HG03060 (cell line): ENCODE measurements at regions not wholly inside any gene's neighbourhood (a gene's known extent, or its start where the extent isn't known, plus 50 kb on each side); places are given as distances from the start of the nearest gene placed in this dataset.

Experiments used
- ATAC-seq: cut with Tn5 transposase; IDR thresholded peaks from one replicate; pipeline ENCODE4 v1.9.1; 2021; ENCODE audit warnings: low read depth, moderate number of reproducible peaks; ENCODE audit not compliant: unreplicated experiment

DNA sequence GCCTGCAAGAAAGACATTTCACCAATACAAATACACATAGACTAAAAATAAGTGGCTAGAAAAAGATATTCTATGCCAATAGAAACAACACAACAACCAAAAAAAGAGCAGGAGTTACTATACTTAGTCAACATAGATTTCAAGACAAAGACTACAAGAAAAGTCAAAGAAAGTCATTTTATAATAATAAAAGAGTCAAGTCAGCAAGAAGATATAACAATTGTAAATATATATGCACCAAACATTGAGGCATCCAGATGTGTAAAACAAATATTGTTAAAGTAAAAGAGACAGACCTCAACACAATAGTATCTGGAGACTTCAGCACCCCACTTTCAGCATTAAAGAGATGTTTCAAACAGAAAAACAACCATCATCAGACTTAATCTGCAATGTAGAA, 104.6 kb downstream of the AMY1C start:
- no peak for ATAC-seq

GRCh38 chr1:103859721-103860120, 110.0 kb downstream of the AMY1C start:
- ATAC-seq = no peak

GRCh38 chr1:103898576-103899345, 149.1 kb downstream of the AMY1C start:
- ATAC-seq = no peak

- ATAC-seq = no peak
Observed at GRCh38 chr1:103900005-103900404, 150.3 kb downstream of the AMY1C start.

DNA sequence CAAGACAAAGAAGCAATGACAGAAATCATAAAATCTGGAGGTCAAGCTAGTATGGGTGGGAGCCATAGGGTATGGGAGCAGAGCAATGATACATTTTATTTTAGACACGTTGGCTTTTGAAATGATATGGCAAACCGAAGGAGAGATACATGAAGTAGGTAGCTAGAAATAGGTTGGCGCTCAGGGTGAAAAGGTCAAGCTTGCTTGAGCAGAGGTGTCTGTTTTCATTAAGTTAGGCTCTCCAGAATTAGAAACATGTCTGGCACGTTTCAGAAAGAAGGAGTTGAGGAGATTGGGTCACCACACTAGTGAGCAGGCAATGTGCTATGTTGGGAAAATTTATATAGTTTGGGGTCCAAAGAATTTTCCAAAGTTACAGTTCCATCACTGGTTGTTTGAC, 151.4 kb downstream of the AMY1C start:
- ATAC-seq = no peak

GRCh38 chr1:103905363-103905762, 155.7 kb downstream of the AMY1C start:
- no peak for ATAC-seq

DNA sequence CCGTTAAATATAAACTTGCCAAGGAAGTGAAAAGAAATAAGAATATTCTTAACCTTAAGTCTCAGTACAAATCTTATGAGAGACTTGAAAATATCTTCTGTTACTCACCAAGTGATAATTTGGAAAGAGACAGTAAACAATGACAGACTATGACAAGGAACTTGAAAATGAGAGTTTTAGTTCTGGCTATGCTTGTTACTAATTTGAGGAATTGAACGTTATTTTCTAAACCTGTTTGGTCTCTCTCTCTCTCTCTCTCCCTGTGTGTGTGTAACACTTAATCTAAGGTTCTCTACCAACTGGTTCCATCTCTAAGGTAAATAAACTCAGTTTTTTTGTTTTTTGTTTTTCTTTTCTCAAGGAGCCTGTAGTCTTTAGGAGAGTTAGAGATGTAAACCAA, 161.8 kb downstream of the AMY1C start:
- no peak for ATAC-seq

- no peak for ATAC-seq
Observed at GRCh38 chr1:103917795-103918194, 168.1 kb downstream of the AMY1C start.

DNA sequence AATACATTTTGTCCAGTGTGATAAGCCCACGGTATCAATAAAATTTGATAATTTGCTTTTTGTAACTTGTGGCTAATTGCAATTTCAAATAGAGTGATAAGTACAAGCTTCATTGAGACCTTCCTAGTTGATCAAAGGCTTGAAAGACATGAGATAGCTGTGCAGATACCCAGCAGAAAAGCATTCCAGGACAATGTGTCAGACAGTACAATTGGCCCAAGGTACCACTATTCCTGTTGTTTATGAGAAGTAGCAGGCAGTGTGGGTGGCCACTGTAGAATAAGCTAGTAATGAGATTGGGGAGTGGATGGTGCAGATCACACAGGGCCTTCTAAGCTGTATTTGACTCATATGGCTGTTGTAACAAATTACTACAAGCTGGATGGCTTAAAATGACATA, 182.2 kb downstream of the AMY1C start:
- no peak for ATAC-seq

DNA sequence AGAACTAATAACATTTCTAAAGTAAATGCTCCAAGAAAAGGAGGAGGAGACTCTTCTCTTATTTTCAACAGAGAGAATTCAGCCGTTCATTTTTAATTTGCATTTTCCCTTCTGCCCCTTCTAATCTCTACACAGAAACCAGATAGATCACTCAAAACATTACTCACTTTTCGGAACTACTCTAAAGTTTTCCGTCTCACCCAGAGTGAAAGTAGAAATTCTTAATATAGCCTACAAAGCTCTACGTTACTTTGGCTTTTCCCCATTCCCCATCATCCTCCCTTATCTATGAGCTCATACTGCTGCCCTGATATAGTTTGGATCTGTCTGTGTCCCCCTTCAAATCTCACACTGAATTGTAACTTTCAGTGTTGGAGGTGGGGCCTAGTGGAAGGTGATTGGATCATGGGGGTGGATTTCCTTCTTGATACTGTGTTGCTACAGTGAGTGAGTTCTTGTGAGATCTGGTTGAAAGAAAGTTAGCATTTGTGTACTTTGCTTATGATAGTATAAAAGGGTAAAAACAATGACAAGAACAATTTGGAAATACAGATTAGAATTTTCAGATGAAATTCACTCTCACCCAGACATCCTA, 188.2 kb downstream of the AMY1C start:
- peak; percentile 97 for ATAC-seq

- no peak for ATAC-seq
Observed at GRCh38 chr1:103941086-103941485, 191.4 kb downstream of the AMY1C start.

DNA sequence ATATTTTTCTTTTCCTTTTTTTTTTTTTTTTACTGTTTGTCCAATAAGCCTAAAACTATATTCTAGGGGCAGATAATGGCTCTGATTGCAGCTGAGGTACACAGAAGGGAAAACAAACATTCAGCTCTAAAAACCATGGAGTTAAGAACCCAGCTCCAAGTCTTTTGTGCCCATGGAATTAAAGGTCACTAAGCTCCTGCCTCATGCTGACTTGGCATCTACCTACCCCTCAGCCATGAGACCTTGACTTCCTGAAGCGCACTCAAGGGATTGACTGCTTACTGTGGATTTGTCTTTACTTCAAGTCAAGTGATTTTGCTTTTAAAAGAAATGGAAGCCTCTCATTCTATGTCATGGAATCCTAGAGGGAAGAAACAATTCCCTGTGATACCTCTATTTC, 192.3 kb downstream of the AMY1C start:
- no peak for ATAC-seq

DNA sequence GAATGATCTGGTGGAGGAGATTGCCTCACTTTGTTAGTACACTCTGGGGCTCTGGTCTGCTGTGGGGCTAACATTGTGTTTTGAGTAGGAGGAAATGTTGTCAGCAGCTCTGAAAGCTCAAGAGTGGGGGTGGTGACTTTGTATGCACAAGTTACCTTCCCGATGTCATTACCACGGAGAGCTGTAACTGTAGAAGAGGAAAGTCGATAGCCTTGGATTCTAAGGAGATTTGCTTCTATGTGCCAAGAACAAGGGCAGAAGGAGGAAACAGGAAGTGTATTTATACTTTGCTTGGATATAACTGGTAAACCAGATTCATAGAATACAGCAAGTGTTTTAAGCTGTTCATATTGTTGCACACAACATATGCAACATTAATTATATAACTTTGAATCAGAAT, 196.1 kb downstream of the AMY1C start:
- no peak for ATAC-seq

- no peak for ATAC-seq
Observed at GRCh38 chr1:103948526-103948925, 198.8 kb downstream of the AMY1C start.

GRCh38 chr1:103949779-103950178, 200.1 kb downstream of the AMY1C start:
- no peak for ATAC-seq

- no peak for ATAC-seq
Observed at GRCh38 chr1:103953386-103953785, 203.7 kb downstream of the AMY1C start.

- ATAC-seq = peak; percentile 87
Observed at GRCh38 chr1:103958699-103959098, 209.0 kb downstream of the AMY1C start.

- no peak for ATAC-seq
Observed at GRCh38 chr1:103959565-103959964, 209.9 kb downstream of the AMY1C start.

DNA sequence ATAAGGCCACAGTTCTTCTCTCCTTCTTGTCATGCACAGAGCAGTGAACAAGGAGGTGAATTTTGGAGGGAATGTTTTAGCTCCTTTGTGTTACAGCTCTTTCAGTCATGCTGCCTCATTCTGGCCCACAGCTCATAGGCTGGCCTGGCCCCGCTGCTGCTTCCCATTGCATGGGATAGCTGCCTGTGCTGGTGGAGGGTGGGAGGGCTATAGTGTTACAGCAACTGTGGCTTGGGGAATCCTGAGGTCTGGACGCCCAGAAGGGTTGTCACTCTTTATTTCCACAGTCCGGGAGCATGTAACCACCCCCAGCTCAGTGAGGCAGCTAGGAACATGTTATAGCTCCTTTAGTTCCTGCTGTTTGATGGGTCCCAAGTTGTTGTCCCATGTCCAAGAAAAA, 210.3 kb downstream of the AMY1C start:
- ATAC-seq = no peak

DNA sequence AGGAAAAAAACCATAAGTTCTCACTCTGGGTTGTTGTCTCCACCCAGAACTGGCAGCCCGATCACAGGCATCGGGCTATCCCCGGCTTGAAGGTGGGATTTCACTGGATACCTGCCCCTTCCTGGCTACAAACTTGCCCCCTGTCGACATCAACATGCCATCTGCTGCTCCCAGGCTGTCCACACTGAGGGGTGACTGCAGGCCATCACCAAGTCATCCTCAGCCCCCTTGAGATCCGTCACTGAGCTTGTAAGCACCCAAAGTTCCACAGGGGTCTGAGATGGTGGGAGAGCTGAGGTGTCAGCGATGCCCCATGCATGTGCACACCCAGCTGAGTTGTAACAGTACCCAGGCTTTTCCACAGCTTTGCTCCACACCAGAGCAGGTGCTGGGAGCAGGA, 211.0 kb downstream of the AMY1C start:
- ATAC-seq = no peak

DNA sequence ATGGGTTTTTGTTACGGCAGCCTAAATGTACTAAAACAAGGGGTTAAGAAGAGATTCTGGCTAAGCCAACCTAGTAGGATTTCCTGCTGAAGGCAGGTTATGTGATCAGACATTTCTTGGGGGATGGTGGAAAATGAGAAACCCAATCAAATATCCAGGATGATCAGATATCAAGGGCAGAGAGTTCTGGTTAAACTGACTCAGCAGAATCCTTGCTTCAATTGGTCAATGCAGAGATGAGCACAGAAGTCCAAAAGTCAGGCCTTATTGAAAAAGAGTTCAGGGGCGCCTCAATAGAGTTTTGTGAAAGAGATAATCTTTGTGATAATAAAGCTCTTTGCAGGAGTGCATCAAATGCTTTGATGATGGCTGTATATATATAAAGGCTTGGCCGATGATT, 237.1 kb downstream of the AMY1C start:
- ATAC-seq = no peak

GRCh38 chr1:103997631-103998030, 247.9 kb downstream of the AMY1C start:
- ATAC-seq = no peak
